MCF 10A (cell line): ENCODE measurements at regions not wholly inside any gene's neighbourhood (a gene's known extent, or its start where the extent isn't known, plus 50 kb on each side); places are given as distances from the start of the nearest gene placed in this dataset.

Experiments used
- BruUV-seq: library from RNA; stranded (reverse); fragments of 400-500 nt; replicated peaks from 2 replicates; lab custom pipeline; 2021; lab: Mats Ljungman, UMichigan
- CTCF ChIA-PET: fragments of 300-600 bp; sonication (Branson Sonifier 250); formaldehyde crosslinking; extraction: SDS; loops from one replicate; lab custom pipeline; 2021; ENCODE audit warnings: antibody characterized with exemption, inconsistent platforms; lab: Yijun Ruan, JAX
- POLR2A ChIA-PET: fragments of 300-600, 350-650 bp; sonication (Branson Sonifier 250); formaldehyde crosslinking; extraction: SDS; loops from one replicate; lab custom pipeline; 2020; ENCODE audit warnings: antibody characterized with exemption, inconsistent platforms; lab: Yijun Ruan, JAX
- DNase-seq: peaks from one replicate; pipeline ENCODE4 v3.0.0-alpha.2; 2018; ENCODE audit not compliant: unreplicated experiment
- H3K27ac Mint-ChIP-seq: one replicate; pipeline ENCODE4 v1.8.0; 2022; ENCODE audit warnings: mild to moderate bottlenecking, low read depth, mixed read lengths; ENCODE audit not compliant: unreplicated experiment
- H3K27me3 Mint-ChIP-seq: one replicate; pipeline ENCODE4 v1.8.0; 2022; ENCODE audit warnings: mixed read lengths; ENCODE audit not compliant: insufficient read depth, unreplicated experiment
- H3K36me3 Mint-ChIP-seq: one replicate; pipeline ENCODE4 v1.8.0; 2022; ENCODE audit warnings: mild to moderate bottlenecking, moderate library complexity, mixed read lengths; ENCODE audit not compliant: insufficient read depth, unreplicated experiment
- H3K4me1 Mint-ChIP-seq: one replicate; pipeline ENCODE4 v1.8.0; 2022; ENCODE audit warnings: mixed read lengths; ENCODE audit not compliant: insufficient read depth, unreplicated experiment
- H3K4me3 Mint-ChIP-seq: one replicate; pipeline ENCODE4 v1.8.0; 2022; ENCODE audit warnings: mild to moderate bottlenecking, moderate library complexity, mixed read lengths; ENCODE audit not compliant: unreplicated experiment
- H3K9me3 Mint-ChIP-seq: one replicate; pipeline ENCODE4 v1.8.0; 2022; ENCODE audit warnings: mixed read lengths; ENCODE audit not compliant: unreplicated experiment
- CTCF ChIP-seq: fragments of 200-600 bp; IDR thresholded peaks from one replicate; pipeline ENCODE4 v1.8.0; 2022; ENCODE audit warnings: antibody characterized with exemption, mild to moderate bottlenecking; ENCODE audit not compliant: unreplicated experiment
- intact Hi-C: fragments of 100-400 bp; cut with micrococcal nuclease; formaldehyde crosslinking; loops from 2 replicates; pipeline ENCODE4 v1.14.1; 2022

- intact Hi-C loops, result no loop called here
- no peak for DNase-seq
- ChIA-PET CTCF (interaction anchor here (0.6 kb wide), 1 partner anchor 12 kb away, joined by 3 read pairs; no protein-coding TSS in a partner anchor), POLR2A (interaction anchor here (0.8 kb wide), 1 partner anchor 9 kb away, joined by 3 read pairs; no protein-coding TSS in a partner anchor)
- H3K36me3 Mint-ChIP-seq, result no peaks in the 10 kb centered on the region
- no peak overlapping the region for H3K27ac Mint-ChIP-seq
- no peak for TF ChIP-seq CTCF
- no peak overlapping the region for H3K4me3 Mint-ChIP-seq
- H3K27me3 Mint-ChIP-seq, result peaks cover 11% of the 10 kb centered on the region
- H3K9me3 Mint-ChIP-seq, result peaks cover 7% of the 10 kb centered on the region
- BruUV-seq, result no TSS peak
- no peaks in the 10 kb centered on the region for H3K4me1 Mint-ChIP-seq
Measured at GRCh38 chr5:71844862-71845261, 125.8 kb downstream of the CARTPT start.

GRCh38 chr5:71859515-71859914 is 140.4 kb downstream of the CARTPT start:
- no TSS peak for BruUV-seq
- H3K4me1 Mint-ChIP-seq, result peaks cover 6% of the 10 kb centered on the region
- POLR2A ChIA-PET, result no interaction called here
- intact Hi-C loops, result no loop called here
- CTCF ChIA-PET, result no interaction called here
- H3K27ac Mint-ChIP-seq, result no peak overlapping the region
- H3K27me3 Mint-ChIP-seq, result peaks cover 33% of the 10 kb centered on the region
- peaks cover 15% of the 10 kb centered on the region for H3K9me3 Mint-ChIP-seq
- TF ChIP-seq CTCF, result no peak
- H3K4me3 Mint-ChIP-seq, result no peak overlapping the region
- no peak for DNase-seq
- no peaks in the 10 kb centered on the region for H3K36me3 Mint-ChIP-seq

GRCh38 chr5:71860048-71860447 is 141.0 kb downstream of the CARTPT start:
- Mint-ChIP-seq H3K9me3 (peaks cover 15% of the 10 kb centered on the region), H3K4me3 (no peak overlapping the region), H3K4me1 (peaks cover 7% of the 10 kb centered on the region), H3K27me3 (peaks cover 33% of the 10 kb centered on the region), H3K27ac (no peak overlapping the region), H3K36me3 (no peaks in the 10 kb centered on the region)
- intact Hi-C loops, result no loop called here
- ChIA-PET CTCF (no interaction called here), POLR2A (no interaction called here)
- TF ChIP-seq CTCF, result no peak
- DNase-seq, result no peak
- no TSS peak for BruUV-seq

- ChIA-PET CTCF (interaction anchor here (1.0 kb wide), 2 partner anchors 11 to 157 kb away, joined by 3 read pairs; no protein-coding TSS in a partner anchor), POLR2A (no interaction called here)
- DNase-seq, result no peak
Measured at GRCh38 chr5:71861682-71862081, 142.6 kb downstream of the CARTPT start.

More at GRCh38 chr5:71861682-71862081, 142.6 kb downstream of the CARTPT start:
- H3K4me1 Mint-ChIP-seq, result peaks cover 20% of the 10 kb centered on the region
- H3K36me3 Mint-ChIP-seq, result no peaks in the 10 kb centered on the region
- H3K27me3 Mint-ChIP-seq, result peaks cover 18% of the 10 kb centered on the region
- H3K9me3 Mint-ChIP-seq, result peaks cover 2% of the 10 kb centered on the region
- H3K4me3 Mint-ChIP-seq, result no peak overlapping the region
- H3K27ac Mint-ChIP-seq, result no peak overlapping the region
- no peak for TF ChIP-seq CTCF
- BruUV-seq, result no TSS peak
- intact Hi-C loops, result no loop called here
